SH-SY5Y (cell line): ENCODE measurements at regions not wholly inside any gene's neighbourhood (a gene's known extent, or its start where the extent isn't known, plus 50 kb on each side); places are given as distances from the start of the nearest gene placed in this dataset.

ENCODE experiments used
- GATA2 ChIP-seq: IDR thresholded peaks from 2 replicates; pipeline ENCODE4 v1.6.1; 2011; ENCODE audit warnings: mild to moderate bottlenecking, low read depth, low read length
- GATA3 ChIP-seq: IDR thresholded peaks from 2 replicates; pipeline ENCODE4 v1.6.1; 2011; ENCODE audit warnings: low read depth, mild to moderate bottlenecking, low read length, moderate library complexity

DNA sequence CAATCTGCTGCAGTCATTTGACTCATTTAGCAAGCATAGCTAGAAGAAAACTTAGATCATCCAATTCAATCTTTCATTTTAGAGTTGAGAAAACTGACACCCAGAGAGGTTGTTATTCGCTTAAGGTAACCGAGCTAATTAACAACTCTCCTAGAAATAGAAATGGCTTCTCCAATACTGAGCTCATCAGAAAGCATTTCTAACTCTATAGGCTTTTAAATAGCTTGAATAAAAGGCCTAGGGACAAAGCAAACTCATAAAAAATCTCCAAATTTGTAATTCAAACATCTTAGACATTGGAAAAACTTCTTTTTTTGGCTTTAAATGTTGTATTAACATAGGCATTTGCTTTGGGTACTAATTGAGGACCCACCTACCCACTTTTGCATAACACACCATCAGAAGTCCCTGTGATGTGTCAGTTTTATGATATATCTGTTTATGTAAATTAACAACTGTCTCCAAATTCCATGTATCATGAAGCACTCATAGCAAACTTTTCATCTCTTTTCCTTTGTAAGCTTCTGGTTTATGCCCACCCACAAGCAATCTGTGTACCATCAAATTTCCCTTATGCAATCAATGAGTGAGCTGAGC lies 343.9 kb upstream of the CHST9 start:
- TF ChIP-seq GATA2 (no peak), GATA3 (no peak)
